Brain microvascular endothelial cell (primary cell): ENCODE measurements at regions not wholly inside any gene's neighbourhood (a gene's known extent, or its start where the extent isn't known, plus 50 kb on each side); places are given as distances from the start of the nearest gene placed in this dataset.

Experiments
- DNase-seq: peaks from one replicate; pipeline ENCODE4 v3.0.0-alpha.2; 2020
- H3K27ac ChIP-seq: fragments of 250-450 bp; sonication (Bioruptor Pico); 2 replicates; pipeline ENCODE4 v1.5.1; 2020; ENCODE audit warnings: mild to moderate bottlenecking, moderate library complexity
- H3K27me3 ChIP-seq: fragments of 250-450 bp; sonication (Bioruptor Pico); replicated peaks from 2 replicates; pipeline ENCODE4 v1.5.1; 2020; ENCODE audit warnings: mild to moderate bottlenecking
- H3K36me3 ChIP-seq: fragments of 250-450 bp; sonication (Bioruptor Pico); replicated peaks from 2 replicates; pipeline ENCODE4 v1.5.1; 2020; ENCODE audit warnings: mild to moderate bottlenecking
- H3K4me3 ChIP-seq: 2 replicates; pipeline ENCODE4 v1.5.1; 2011; ENCODE audit warnings: low read depth, mild to moderate bottlenecking, control low read depth, low read length, moderate library complexity
- CTCF ChIP-seq: IDR thresholded peaks from 2 replicates; pipeline ENCODE4 v1.5.1; 2011; ENCODE audit warnings: low read depth, mild to moderate bottlenecking, moderate library complexity, low read length, control low read depth, inconsistent platforms; ENCODE audit errors: missing control alignments
- in situ Hi-C: cut with HindIII; loops from 2 replicates; pipeline ENCODE4 v1.10.0; 2017; ENCODE audit warnings: low sequenced_read_pairs, low pct_ligation_motif_present

DNA sequence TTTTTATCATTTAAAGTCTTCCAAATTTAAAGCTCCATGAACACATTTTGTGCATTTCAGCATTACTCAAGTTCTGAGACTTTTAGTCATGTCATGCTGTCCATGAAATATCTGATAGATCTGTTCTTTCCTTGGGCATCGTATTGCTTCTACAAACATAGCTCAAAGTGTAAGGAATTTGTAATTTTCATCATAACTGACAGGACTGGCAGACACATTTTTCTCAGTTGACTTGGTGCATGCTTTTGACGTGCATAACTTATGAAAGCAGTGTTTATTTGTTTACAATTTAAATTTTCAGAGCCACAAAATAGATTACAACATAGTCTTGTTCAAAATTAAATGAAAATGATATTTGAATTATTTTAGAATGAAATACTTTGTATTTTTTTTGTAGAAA is 812.1 kb upstream of the NOVA1 start:
- no peak for DNase-seq
- no peak for TF ChIP-seq CTCF
- Histone ChIP-seq H3K36me3 (no peaks in the 10 kb centered on the region), H3K27me3 (no peaks in the 10 kb centered on the region), H3K27ac (no peak overlapping the region), H3K4me3 (no peak overlapping the region)
- in situ Hi-C loops, result no loop called here

- in situ Hi-C loops, result no loop called here
- TF ChIP-seq CTCF, result no peak
- H3K27me3 ChIP-seq, result no peaks in the 10 kb centered on the region
- DNase-seq, result no peak
- no peak overlapping the region for H3K27ac ChIP-seq
- no peaks in the 10 kb centered on the region for H3K36me3 ChIP-seq
- H3K4me3 ChIP-seq, result no peak overlapping the region
Measured at GRCh38 chr14:27410981-27411380, 813.1 kb upstream of the NOVA1 start.

- Histone ChIP-seq H3K27ac (no peak overlapping the region), H3K4me3 (no peak overlapping the region), H3K27me3 (no peaks in the 10 kb centered on the region), H3K36me3 (no peaks in the 10 kb centered on the region)
- no peak for DNase-seq
- in situ Hi-C loops, result no loop called here
- TF ChIP-seq CTCF, result no peak
Measured at GRCh38 chr14:27427796-27428195, 830.0 kb upstream of the NOVA1 start.

DNA sequence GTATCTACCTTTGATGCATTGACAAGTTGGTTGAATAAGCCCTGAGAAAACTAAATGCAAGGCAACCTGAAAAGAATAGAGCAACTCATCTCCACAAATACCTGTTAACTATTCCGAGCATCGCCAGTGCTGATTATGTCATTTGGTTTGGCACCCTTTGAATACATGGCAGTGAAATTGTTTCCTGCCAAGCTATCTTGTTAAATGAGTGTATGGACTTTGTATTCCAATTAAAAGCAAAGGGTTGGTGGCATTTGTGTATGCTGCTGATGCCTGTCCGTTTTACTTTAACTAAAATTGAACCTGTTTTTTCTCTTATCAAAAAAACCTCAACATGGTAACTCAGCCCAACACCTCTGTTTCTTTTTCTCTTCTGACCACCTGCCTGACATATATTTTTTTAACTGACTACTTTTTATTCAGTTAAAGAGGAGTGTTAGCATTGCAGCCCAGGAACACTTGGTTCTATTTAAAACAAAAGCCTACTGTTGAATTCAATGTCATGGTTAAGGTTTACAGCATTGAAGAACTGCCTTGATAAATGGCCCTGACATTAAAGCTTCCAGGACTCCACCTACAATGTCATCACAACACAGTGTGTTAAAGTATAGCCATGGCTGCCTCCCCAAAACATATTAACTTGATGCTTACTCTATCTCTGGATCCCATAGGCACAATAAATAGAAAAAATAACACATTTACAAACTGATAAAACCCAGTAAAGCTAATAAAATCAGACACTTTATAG is 838.3 kb upstream of the NOVA1 start:
- DNase-seq, result no peak
- TF ChIP-seq CTCF, result no peak
- H3K27ac ChIP-seq, result no peak overlapping the region
- in situ Hi-C loops, result no loop called here
- no peaks in the 10 kb centered on the region for H3K36me3 ChIP-seq
- H3K4me3 ChIP-seq, result no peak overlapping the region
- H3K27me3 ChIP-seq, result no peaks in the 10 kb centered on the region

DNA sequence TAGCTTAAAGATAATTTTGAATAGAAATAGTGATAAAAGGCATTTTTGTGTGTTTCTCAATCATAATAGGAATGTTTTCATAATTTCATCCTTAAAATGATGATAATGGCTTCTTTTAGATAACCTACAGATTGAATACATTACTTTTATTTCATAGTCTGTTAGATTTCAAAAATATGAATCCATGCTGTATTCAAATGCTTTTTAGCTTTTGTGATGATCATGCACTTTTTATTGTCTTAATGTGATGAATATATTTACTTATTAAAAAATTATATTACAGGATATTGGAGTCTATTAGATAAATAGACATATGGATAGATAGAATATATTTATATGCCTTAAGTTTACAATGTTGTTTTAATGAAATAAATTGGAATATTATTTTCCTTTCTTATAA is 886.8 kb upstream of the NOVA1 start:
- no peak for TF ChIP-seq CTCF
- H3K27ac ChIP-seq, result no peak overlapping the region
- in situ Hi-C loops, result no loop called here
- H3K27me3 ChIP-seq, result no peaks in the 10 kb centered on the region
- no peaks in the 10 kb centered on the region for H3K36me3 ChIP-seq
- H3K4me3 ChIP-seq, result no peak overlapping the region
- DNase-seq, result no peak

DNA sequence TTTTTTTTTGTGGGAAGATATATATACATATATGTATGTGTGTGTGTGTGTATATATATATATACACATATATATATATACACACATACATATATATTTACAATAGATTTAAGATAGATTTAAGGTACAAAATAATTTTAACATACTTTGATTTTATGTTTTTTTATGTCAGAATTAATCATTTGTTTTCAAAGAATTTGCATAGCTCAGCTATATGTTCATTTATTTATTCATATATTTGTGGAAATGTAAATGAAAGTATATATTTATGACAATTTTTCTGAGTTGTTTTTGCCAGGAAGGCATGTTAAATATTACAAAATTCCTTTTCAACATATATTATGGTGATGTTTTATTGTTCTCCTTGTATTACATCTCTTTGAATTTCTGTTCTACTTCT is 887.4 kb upstream of the NOVA1 start:
- no peaks in the 10 kb centered on the region for H3K36me3 ChIP-seq
- no peak for TF ChIP-seq CTCF
- no peak overlapping the region for H3K27ac ChIP-seq
- DNase-seq, result no peak
- in situ Hi-C loops, result no loop called here
- H3K4me3 ChIP-seq, result no peak overlapping the region
- H3K27me3 ChIP-seq, result no peaks in the 10 kb centered on the region
